GM23338 (cell line): ENCODE measurements at regions not wholly inside any gene's neighbourhood (a gene's known extent, or its start where the extent isn't known, plus 50 kb on each side); places are given as distances from the start of the nearest gene placed in this dataset.

Experiments
- CREB1 ChIP-seq: fragments of 250-450 bp; sonication (Bioruptor Pico); IDR thresholded peaks from 2 replicates; pipeline ENCODE4 v1.5.0; 2020; ENCODE audit warnings: low read depth, mild to moderate bottlenecking, moderate library complexity
- EZH2 ChIP-seq: fragments of 200-600 bp; sonication (generic); IDR thresholded peaks from one replicate; pipeline ENCODE4 v1.8.0; 2017; ENCODE audit warnings: antibody characterized with exemption, mild to moderate bottlenecking, low read depth; ENCODE audit not compliant: unreplicated experiment
- JUNB ChIP-seq: IDR thresholded peaks from one replicate; pipeline ENCODE4 v1.6.1; 2016; ENCODE audit warnings: antibody characterized with exemption; ENCODE audit not compliant: unreplicated experiment
- POLR2AphosphoS5 ChIP-seq: IDR thresholded peaks from 2 replicates; pipeline ENCODE4 v1.6.1; 2016; ENCODE audit warnings: antibody characterized with exemption, low read depth
- TF ChIP-seq, protein P1 (sequence below), 2 experiments: fragments of 200-600 bp in 1 of 2; sonication (generic) in 1 of 2; conservative IDR thresholded peaks; 2 replicates each; pipeline versions ENCODE4 v1.5.1 to v1.6.1; 2016 to 2017; ENCODE audit warnings: antibody characterized with exemption in 2 of 2, low read depth in 2 of 2, mild to moderate bottlenecking in 2 of 2, moderate library complexity in 1 of 2

DNA sequence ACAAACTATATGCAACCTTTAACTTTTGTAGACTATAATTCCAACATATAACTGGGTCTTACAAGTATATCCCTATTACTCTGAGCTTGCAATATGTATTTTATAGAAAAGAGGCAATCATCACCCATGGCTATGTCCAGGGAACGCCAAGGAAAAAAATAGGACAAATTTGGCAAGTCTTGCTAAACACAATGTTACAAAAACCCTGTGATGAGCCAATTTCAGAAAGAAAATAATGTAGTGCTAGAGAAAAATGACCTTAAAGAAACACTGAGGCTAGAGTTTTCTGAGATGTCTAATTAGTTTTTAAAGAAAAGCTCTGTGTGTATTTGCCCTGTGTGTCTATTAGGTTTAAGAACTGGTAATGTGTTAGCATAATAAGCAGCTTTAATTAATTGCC is 68.0 kb upstream of the FREM2 start:
- TF ChIP-seq, protein P1, sequence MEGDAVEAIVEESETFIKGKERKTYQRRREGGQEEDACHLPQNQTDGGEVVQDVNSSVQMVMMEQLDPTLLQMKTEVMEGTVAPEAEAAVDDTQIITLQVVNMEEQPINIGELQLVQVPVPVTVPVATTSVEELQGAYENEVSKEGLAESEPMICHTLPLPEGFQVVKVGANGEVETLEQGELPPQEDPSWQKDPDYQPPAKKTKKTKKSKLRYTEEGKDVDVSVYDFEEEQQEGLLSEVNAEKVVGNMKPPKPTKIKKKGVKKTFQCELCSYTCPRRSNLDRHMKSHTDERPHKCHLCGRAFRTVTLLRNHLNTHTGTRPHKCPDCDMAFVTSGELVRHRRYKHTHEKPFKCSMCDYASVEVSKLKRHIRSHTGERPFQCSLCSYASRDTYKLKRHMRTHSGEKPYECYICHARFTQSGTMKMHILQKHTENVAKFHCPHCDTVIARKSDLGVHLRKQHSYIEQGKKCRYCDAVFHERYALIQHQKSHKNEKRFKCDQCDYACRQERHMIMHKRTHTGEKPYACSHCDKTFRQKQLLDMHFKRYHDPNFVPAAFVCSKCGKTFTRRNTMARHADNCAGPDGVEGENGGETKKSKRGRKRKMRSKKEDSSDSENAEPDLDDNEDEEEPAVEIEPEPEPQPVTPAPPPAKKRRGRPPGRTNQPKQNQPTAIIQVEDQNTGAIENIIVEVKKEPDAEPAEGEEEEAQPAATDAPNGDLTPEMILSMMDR (conservative IDR thresholded peaks at IDR 0.05; ENCODE audit: low read depth in 2 of 2) = no peak
- TF ChIP-seq POLR2AphosphoS5 (no peak), EZH2 (no peak), JUNB (no peak), CREB1 (no peak)
